HG03108 (cell line): ENCODE measurements at regions not wholly inside any gene's neighbourhood (a gene's known extent, or its start where the extent isn't known, plus 50 kb on each side); places are given as distances from the start of the nearest gene placed in this dataset.

ENCODE experiments used
- ATAC-seq: cut with Tn5 transposase; IDR thresholded peaks from one replicate; pipeline ENCODE4 v1.9.1; 2021; ENCODE audit warnings: moderate library complexity; ENCODE audit not compliant: unreplicated experiment

GRCh38 chr9:87084407-87084806 is 137.1 kb upstream of the GAS1 start:
- no peak for ATAC-seq

GRCh38 chr9:87085073-87085472 is 137.8 kb upstream of the GAS1 start:
- ATAC-seq: no peak

- no peak for ATAC-seq
Measured at GRCh38 chr9:87085521-87085920, 138.2 kb upstream of the GAS1 start.

GRCh38 chr9:87086221-87086818 is 139.0 kb upstream of the GAS1 start:
- ATAC-seq: no peak

- no peak for ATAC-seq
Measured at GRCh38 chr9:87087197-87087596, 139.9 kb upstream of the GAS1 start.

- ATAC-seq: no peak
Measured at GRCh38 chr9:87088192-87088591, 140.9 kb upstream of the GAS1 start.

GRCh38 chr9:87088621-87089365 is 141.5 kb upstream of the GAS1 start:
- no peak for ATAC-seq

- ATAC-seq: no peak
Measured at GRCh38 chr9:87089506-87089905, 142.2 kb upstream of the GAS1 start.

- ATAC-seq: no peak
Measured at GRCh38 chr9:87089929-87090328, 142.6 kb upstream of the GAS1 start.

GRCh38 chr9:87093777-87094176 is 146.5 kb upstream of the GAS1 start:
- no peak for ATAC-seq

GRCh38 chr9:87095951-87096350 is 148.6 kb upstream of the GAS1 start:
- no peak for ATAC-seq

GRCh38 chr9:87096506-87096905 is 149.2 kb upstream of the GAS1 start:
- no peak for ATAC-seq

- no peak for ATAC-seq
Measured at GRCh38 chr9:87097238-87097637, 149.9 kb upstream of the GAS1 start.

- no peak for ATAC-seq
Measured at GRCh38 chr9:87099407-87099806, 152.1 kb upstream of the GAS1 start.

GRCh38 chr9:87100001-87100400 is 152.7 kb upstream of the GAS1 start:
- ATAC-seq: no peak

- no peak for ATAC-seq
Measured at GRCh38 chr9:87102126-87102525, 154.8 kb upstream of the GAS1 start.

- no peak for ATAC-seq
Measured at GRCh38 chr9:87107072-87107471, 159.8 kb upstream of the GAS1 start.

- ATAC-seq: no peak
Measured at GRCh38 chr9:87108661-87109060, 161.4 kb upstream of the GAS1 start.

GRCh38 chr9:87109231-87109631 is 161.9 kb upstream of the GAS1 start:
- ATAC-seq: no peak

GRCh38 chr9:87109851-87110250 is 162.5 kb upstream of the GAS1 start:
- ATAC-seq: no peak

GRCh38 chr9:87111010-87111409 is 163.7 kb upstream of the GAS1 start:
- ATAC-seq: no peak

GRCh38 chr9:87112656-87113055 is 165.3 kb upstream of the GAS1 start:
- no peak for ATAC-seq

GRCh38 chr9:87113874-87114273 is 166.6 kb upstream of the GAS1 start:
- ATAC-seq: no peak
